Astrocyte (in vitro differentiated cells and primary cell): ENCODE measurements at regions not wholly inside any gene's neighbourhood (a gene's known extent, or its start where the extent isn't known, plus 50 kb on each side); places are given as distances from the start of the nearest gene placed in this dataset.

Source experiments
- CTCF ChIP-seq: IDR thresholded peaks from 2 replicates; pipeline ENCODE4 v1.5.1; 2011; ENCODE audit warnings: low read depth, mild to moderate bottlenecking, inconsistent platforms, low read length, moderate library complexity; ENCODE audit not compliant: insufficient read depth
- EZH2 ChIP-seq: IDR thresholded peaks from 2 replicates; pipeline ENCODE4 v1.6.1; 2012; ENCODE audit warnings: mild to moderate bottlenecking, low read length, inconsistent platforms; ENCODE audit not compliant: insufficient read depth

- TF ChIP-seq EZH2 (no peak), CTCF (peak; percentile 81)
Observed at GRCh38 chr1:245079021-245079609, 75.7 kb upstream of the KIF26B start.
